Sciatic nerve (tissue), 2 donors: ENCODE measurements at regions not wholly inside any gene's neighbourhood (a gene's known extent, or its start where the extent isn't known, plus 50 kb on each side); places are given as distances from the start of the nearest gene placed in this dataset.

ENCODE experiments used
- ATAC-seq: fragments of 200-7000 bp; cut with Tn5 transposase; one replicate; pipeline ENCODE4 v1.9.1; 2020; ENCODE audit warnings: mild to moderate bottlenecking, moderate library complexity
- DNase-seq: peaks from one replicate; pipeline ENCODE4 v3.0.0-alpha.2; 2020; ENCODE audit warnings: low spot score
- intact Hi-C: fragments of 100-400 bp; cut with DNase I; formaldehyde crosslinking; loops from one replicate; pipeline ENCODE4 v1.14.2; 2022
- donor health status: DM: no; HTN: no; CAD: no.
- donor health status: DM: no; HTN: no; CAD: no.

DNA sequence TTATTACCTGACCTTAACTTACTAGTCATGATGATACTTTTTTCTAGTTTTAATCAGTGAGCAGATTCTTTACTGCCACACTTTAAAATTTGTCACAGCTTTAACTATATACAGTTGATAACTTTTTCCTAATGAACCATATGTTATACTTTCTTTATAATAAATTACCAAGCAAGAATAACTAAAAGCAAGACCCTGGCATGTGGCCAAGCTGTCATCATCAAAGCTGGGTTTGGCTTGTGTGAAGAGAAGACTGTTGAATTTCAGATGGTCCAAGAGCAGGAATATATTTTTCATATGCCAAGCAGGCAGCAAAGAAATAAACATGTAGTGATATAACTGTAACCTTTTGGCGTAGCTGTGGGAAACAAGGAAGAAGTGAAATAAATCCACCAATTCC lies 93.5 kb downstream of the PUS7L start:
- ATAC-seq: no peak

DNA sequence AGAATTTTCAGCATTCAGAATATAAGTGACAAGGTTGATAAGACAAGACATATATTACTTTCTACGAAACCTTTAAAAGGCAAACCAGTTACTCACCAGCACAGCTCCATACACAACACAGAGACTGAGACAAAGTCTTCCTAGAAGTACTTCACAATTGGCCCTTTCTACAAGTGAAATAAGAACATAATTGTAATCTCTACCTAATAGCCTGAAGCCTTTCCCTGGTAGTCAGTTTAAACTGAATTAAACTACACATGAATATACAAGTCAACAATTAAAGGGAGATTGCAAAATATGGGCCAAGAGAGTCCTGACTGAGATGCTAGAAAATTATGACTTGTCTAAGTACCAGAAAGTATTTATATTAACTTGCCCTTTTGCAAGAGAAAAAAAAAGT lies 95.9 kb downstream of the PUS7L start:
- DNase-seq (no peak), ATAC-seq (no peak)
- intact Hi-C loops: no loop called here

More for the DNA sequence above, 93.5 kb downstream of the PUS7L start:
- intact Hi-C loops: no loop called here
- DNase-seq: no peak

DNA sequence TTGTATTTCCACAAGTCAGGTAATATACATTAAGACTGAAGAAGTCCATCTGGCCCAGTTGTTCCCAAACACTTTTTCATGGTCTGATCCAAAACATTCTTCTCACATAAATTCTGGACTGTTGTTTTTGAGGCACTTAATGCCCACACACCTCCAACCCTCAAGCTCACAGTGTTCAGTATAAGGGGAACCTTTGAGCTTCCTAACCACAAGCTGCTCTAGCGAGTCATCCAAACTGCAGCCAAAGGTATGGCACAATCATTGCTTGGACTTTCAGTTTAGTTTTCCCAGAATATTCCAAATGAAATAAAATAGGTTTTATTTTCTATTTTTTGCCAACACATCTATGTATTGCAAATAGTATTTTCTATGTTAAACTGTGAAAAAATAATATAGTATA lies 103.0 kb downstream of the PUS7L start:
- ATAC-seq (no peak), DNase-seq (no peak)
- intact Hi-C loops: no loop called here

DNA sequence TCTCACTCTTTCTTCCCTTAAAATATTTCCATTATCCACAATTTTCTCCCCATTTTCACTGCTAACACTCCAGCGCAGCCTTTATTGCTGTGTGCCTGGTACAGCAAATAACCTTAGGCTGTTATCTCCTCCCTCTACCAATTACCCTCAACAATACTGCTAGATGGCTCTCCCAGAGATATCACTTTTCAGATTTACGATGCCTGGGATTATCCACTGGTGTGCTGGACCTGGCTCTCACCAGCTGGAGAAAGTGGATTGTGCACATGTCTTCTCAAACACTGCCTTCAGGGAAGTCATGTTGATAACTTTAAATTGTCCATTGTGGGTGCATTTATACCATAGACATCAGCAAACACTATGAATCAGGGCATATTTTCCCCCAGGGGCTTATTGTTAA lies 101.9 kb upstream of the ADAMTS20 start:
- intact Hi-C loops: no loop called here
- ATAC-seq (no peak), DNase-seq (no peak)

DNA sequence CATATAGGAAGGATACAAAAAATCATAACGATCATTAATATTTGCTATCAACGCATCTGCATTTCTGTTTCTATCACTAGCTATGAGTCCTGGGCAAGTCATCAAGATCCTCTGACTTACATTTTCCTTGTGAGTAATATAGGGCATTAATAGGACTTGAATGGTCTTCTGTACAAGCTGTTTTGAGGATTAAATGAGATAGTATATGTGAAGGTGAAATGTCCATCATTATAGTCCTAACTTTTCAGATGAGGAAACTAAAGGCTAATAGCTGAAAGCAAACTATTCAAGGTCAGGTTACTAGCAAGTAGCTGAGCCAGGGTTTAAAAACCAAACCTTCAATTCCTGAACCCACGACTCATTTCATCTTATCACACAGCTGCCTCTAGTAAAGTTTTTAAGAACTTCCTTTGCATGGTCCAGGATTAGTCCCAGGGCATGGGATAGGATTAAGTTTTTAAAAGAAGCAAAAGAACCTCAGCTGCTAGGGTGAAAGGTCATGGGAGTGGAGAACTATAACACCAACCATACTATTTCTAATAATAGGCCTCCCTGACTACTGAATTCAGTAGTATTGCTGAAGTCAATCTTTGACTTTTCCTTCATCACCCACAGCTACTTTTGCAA lies 101.4 kb upstream of the ADAMTS20 start:
- intact Hi-C loops: no loop called here

DNA sequence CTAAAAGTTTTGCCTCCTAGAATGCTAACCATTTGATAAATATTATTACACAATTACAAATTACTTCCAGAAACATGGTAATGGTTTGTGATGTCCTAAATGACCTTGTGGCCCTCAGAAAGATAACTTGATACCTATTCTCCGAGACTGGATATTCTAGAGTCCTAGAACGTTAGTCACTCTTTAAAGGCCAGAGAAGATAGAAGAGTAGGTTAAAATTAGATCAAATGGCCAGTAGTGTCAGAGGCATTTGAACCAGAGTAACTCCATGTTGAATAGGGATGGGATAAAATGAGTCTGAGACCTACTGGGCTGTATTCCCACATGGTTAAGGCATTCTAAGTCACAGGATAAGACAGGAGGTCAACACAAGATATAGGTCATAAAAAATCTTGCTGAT lies 96.6 kb upstream of the ADAMTS20 start:
- no peak for DNase-seq
- ATAC-seq: no peak
- intact Hi-C loops: no loop called here

More for the DNA sequence above, 101.4 kb upstream of the ADAMTS20 start:
- ATAC-seq (no peak), DNase-seq (no peak)

DNA sequence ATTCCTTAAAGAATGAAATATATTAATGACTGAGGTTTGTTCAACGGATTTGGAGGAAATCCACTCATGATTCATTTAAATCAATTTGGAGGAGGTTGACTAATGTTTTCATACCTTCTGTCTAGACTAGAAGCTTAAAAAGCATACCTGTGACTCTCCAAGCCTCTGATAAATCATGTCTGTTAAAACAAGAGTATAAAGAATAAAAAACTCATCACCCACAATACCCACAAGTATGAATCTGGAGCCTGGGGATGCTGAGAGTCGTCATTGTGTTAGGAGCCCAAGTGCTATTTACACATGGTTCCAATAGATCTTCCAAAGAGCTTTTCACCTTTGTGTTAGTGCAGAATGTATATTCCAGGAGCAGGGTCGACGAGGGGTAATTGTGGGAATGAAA lies 86.8 kb upstream of the ADAMTS20 start:
- DNase-seq: no peak
- no peak for ATAC-seq
- intact Hi-C loops: loop anchor here (2.0 kb wide), 1 partner anchor 76 kb away; no protein-coding TSS in a partner anchor

DNA sequence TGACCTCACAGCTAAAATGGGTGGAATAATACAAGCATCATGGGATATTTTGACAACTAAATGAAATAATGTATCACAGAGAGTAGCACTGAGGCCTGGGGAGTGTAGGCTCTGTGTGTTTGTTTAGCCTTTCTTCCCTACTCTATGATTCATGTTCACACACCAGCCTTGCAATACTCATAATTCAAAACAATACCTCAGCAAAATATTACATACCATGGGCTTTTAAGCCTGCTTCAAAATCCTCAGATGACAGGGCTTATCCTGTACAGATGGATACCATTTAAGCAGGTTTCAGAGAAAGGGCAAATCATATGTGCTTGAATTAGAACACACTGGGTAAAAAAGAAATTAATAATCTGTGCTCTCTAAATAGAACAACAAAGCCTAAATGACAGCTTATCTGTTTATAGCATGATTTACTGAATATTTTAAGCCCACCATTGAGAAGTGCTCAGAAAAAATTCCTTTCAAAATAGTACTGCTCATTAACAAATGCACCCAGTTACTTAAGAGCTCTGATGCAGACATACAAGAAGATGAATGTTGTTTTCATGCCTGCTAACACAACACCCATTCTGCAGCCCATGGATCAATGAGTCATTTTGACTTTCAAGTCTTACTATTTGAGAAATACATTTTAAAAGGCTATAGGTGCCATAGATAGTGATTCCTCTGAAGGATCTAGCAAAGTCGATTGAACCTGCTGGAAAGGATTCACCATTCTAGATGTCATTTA lies 84.9 kb upstream of the ADAMTS20 start:
- intact Hi-C loops: no loop called here
- ATAC-seq (no peak), DNase-seq (no peak)

DNA sequence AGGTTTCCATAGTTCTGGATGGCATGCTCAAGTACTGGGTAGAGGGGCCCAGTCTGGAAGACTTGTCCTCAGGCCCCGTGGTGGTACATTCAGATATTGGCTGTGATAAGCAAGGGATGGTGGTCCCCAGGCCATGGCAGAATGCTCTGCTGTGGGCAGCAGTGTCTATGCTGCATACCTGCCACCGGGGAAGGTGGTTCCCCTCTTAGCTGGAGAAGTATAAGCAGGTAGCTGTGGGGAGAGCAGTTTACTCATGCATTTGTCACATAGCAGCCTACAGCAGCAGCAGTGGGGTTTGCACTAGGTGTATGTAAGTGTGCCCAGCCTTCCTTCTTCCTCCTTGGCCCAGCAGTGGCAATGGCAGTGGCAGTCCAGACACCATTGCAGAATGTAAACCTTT lies 69.3 kb upstream of the ADAMTS20 start:
- no peak for DNase-seq
- ATAC-seq: no peak
- intact Hi-C loops: no loop called here

DNA sequence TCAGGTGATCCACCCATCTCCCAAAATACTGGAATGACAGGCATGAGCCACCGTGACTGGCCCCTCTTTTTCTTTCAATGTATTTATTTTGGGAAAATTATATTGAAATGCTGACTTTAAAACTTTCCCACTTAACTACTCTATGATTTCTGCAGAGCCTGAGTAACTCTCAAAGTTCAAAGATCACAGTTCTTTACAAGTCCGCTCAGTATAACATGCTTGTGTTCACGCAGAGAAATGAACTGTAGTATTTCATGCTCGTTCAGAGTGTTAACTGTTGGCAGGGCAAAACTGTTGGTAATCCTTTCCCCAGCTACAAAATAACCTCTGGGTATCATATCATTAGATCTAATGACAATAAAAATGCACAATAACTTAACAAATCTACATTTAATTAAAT lies 50.7 kb upstream of the ADAMTS20 start:
- intact Hi-C loops: no loop called here
- ATAC-seq (no peak), DNase-seq (no peak)
